Activated naive CD8-positive, alpha-beta T cell treated with anti-CD3 and anti-CD28 coated beads for 36 hours (primary cell): ENCODE measurements at regions not wholly inside any gene's neighbourhood (a gene's known extent, or its start where the extent isn't known, plus 50 kb on each side); places are given as distances from the start of the nearest gene placed in this dataset.

Experiments
- DNase-seq: peaks from one replicate; pipeline ENCODE4 v3.0.0; 2021
- H3K27ac Mint-ChIP-seq: one replicate; pipeline ENCODE4 v1.8.0; 2022; ENCODE audit warnings: mild to moderate bottlenecking, moderate library complexity, mixed read lengths
- H3K27me3 Mint-ChIP-seq: one replicate; pipeline ENCODE4 v1.8.0; 2022; ENCODE audit warnings: mild to moderate bottlenecking, mixed read lengths
- H3K36me3 Mint-ChIP-seq: one replicate; pipeline ENCODE4 v1.8.0; 2021; ENCODE audit warnings: mild to moderate bottlenecking, mixed read lengths
- H3K4me1 Mint-ChIP-seq: one replicate; pipeline ENCODE4 v1.8.0; 2021; ENCODE audit warnings: mixed read lengths
- H3K4me3 Mint-ChIP-seq: one replicate; pipeline ENCODE4 v1.8.0; 2022; ENCODE audit warnings: mild to moderate bottlenecking, moderate library complexity, mixed read lengths
- H3K9me3 Mint-ChIP-seq: one replicate; pipeline ENCODE4 v1.8.0; 2022; ENCODE audit warnings: mixed read lengths

GRCh38 chr17:12256380-12256995 lies 235.8 kb downstream of the MAP2K4 start:
- H3K27ac Mint-ChIP-seq, result no peak overlapping the region
- no peaks in the 10 kb centered on the region for H3K9me3 Mint-ChIP-seq
- H3K27me3 Mint-ChIP-seq, result peaks cover 10% of the 10 kb centered on the region
- H3K36me3 Mint-ChIP-seq, result no peaks in the 10 kb centered on the region
- H3K4me3 Mint-ChIP-seq, result no peak overlapping the region
- DNase-seq, result peak; percentile 3
- H3K4me1 Mint-ChIP-seq, result no peaks in the 10 kb centered on the region

DNA sequence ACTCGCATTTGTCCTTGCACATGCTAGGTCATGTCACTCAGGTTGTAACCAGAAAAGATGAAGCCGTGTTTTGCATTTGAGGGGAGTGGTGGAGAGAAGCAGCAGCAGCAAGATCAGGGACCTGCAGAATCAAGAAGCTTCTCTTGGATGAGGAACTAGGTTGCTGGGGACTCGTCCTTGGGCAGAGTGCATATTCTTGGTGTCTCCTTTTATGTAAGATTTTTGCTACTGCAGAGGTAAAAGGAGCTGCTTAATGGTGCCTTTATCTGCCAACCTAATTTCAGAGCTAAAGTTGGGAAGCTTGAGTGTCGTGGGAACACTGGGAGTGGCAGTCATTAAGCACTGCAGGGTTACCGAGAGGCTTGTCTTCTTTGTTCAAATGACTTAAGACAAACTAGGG lies 236.5 kb downstream of the MAP2K4 start:
- Mint-ChIP-seq H3K27me3 (peaks cover 8% of the 10 kb centered on the region), H3K4me3 (no peak overlapping the region), H3K4me1 (no peaks in the 10 kb centered on the region), H3K36me3 (no peaks in the 10 kb centered on the region), H3K9me3 (peaks cover 2% of the 10 kb centered on the region), H3K27ac (no peak overlapping the region)
- no peak for DNase-seq

DNA sequence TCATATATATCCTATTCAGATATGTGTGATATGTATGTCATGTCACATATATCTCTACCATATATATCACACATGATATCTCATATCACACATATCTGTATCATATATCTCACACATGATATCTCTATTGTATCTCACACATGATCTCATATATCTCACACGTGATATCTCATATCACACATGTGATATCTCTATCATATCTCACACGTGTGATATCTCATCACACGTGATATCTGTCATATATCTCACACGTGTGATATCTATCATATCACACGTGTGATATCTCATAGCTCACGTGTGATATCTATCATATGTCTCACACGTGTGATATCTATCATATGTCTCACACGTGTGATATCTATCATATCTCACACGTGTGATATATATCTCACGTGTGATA lies 240.7 kb downstream of the MAP2K4 start:
- Mint-ChIP-seq H3K27ac (no peak overlapping the region), H3K4me3 (no peak overlapping the region), H3K36me3 (no peaks in the 10 kb centered on the region), H3K9me3 (peaks cover 3% of the 10 kb centered on the region), H3K27me3 (peaks cover 4% of the 10 kb centered on the region), H3K4me1 (no peaks in the 10 kb centered on the region)
- no peak for DNase-seq

DNA sequence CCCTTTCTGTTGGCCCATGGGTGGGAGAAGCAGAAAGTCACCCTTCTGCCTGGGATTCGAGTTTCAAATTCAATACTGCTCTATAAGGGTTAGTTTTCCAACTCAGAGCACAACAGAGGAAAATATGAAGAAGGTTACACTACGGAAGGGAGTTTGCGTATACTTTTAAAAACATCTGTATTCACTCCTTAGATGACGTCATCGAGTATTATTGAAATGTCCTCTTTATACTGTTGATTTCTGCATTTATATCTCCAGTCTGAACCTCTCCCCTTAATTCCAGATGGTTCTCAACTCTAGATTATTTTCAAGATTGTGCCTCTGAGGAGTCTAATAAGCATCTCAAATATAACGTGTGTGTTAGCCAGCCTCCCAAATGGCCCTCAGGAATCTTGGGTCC lies 249.1 kb downstream of the MAP2K4 start:
- no peaks in the 10 kb centered on the region for H3K4me1 Mint-ChIP-seq
- peaks cover 9% of the 10 kb centered on the region for H3K9me3 Mint-ChIP-seq
- peaks cover 1% of the 10 kb centered on the region for H3K36me3 Mint-ChIP-seq
- no peak for DNase-seq
- no peak overlapping the region for H3K4me3 Mint-ChIP-seq
- no peak overlapping the region for H3K27ac Mint-ChIP-seq
- H3K27me3 Mint-ChIP-seq, result no peaks in the 10 kb centered on the region

DNA sequence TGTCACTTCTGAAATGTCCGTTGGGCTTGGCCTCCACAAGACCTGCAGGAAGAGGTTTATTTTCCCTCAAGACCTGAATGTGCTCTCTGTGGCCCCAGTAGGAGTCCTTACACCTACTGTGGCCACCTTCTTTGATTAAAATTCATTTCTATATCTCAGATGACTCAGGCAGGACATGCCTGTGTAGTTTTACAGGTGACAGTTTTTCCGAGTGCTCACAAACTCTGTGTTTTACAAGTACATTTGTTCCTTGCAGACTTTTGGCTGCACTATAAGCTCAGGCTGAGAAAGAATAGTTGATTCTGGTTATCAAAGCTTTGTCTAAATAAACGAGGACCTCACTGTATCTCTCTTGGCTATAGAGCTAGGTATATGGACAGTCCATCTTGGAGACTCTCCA lies 257.1 kb downstream of the MAP2K4 start:
- H3K36me3 Mint-ChIP-seq, result peaks cover 1% of the 10 kb centered on the region
- H3K27ac Mint-ChIP-seq, result no peak overlapping the region
- peaks cover 6% of the 10 kb centered on the region for H3K9me3 Mint-ChIP-seq
- H3K4me1 Mint-ChIP-seq, result no peaks in the 10 kb centered on the region
- no peak for DNase-seq
- H3K4me3 Mint-ChIP-seq, result no peak overlapping the region
- peaks cover 3% of the 10 kb centered on the region for H3K27me3 Mint-ChIP-seq

GRCh38 chr17:12282056-12282455 lies 261.4 kb downstream of the MAP2K4 start:
- no peak for DNase-seq
- no peaks in the 10 kb centered on the region for H3K27me3 Mint-ChIP-seq
- no peak overlapping the region for H3K4me3 Mint-ChIP-seq
- H3K4me1 Mint-ChIP-seq, result no peaks in the 10 kb centered on the region
- no peaks in the 10 kb centered on the region for H3K9me3 Mint-ChIP-seq
- H3K27ac Mint-ChIP-seq, result no peak overlapping the region
- no peaks in the 10 kb centered on the region for H3K36me3 Mint-ChIP-seq

- H3K27ac Mint-ChIP-seq, result no peak overlapping the region
- H3K27me3 Mint-ChIP-seq, result peaks cover 3% of the 10 kb centered on the region
- no peak overlapping the region for H3K4me3 Mint-ChIP-seq
- no peaks in the 10 kb centered on the region for H3K9me3 Mint-ChIP-seq
- DNase-seq, result no peak
- no peaks in the 10 kb centered on the region for H3K4me1 Mint-ChIP-seq
- H3K36me3 Mint-ChIP-seq, result no peaks in the 10 kb centered on the region
Measured at GRCh38 chr17:12287953-12288352, 267.3 kb downstream of the MAP2K4 start.

DNA sequence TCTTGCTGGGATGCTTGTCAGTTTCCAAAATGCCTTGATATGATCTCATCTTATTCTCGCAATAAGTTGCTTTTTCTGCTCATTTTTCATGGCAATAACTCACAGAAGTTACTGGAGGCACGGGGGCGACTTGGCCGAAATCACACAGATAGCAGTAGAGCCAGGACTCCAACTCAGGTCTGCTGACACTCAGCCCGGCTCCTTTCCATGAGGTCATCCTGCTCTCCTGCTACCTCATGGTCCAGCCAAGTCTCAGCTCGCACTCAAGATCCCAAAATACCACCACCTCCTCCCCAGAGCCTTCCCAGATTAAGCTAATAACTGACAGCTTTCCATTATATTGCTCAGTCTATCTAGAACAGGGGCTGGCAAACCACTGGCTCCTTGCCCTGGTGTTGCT lies 269.5 kb downstream of the MAP2K4 start:
- no peak overlapping the region for H3K4me3 Mint-ChIP-seq
- H3K36me3 Mint-ChIP-seq, result no peaks in the 10 kb centered on the region
- DNase-seq, result no peak
- H3K4me1 Mint-ChIP-seq, result no peaks in the 10 kb centered on the region
- no peak overlapping the region for H3K27ac Mint-ChIP-seq
- peaks cover 3% of the 10 kb centered on the region for H3K27me3 Mint-ChIP-seq
- no peaks in the 10 kb centered on the region for H3K9me3 Mint-ChIP-seq

DNA sequence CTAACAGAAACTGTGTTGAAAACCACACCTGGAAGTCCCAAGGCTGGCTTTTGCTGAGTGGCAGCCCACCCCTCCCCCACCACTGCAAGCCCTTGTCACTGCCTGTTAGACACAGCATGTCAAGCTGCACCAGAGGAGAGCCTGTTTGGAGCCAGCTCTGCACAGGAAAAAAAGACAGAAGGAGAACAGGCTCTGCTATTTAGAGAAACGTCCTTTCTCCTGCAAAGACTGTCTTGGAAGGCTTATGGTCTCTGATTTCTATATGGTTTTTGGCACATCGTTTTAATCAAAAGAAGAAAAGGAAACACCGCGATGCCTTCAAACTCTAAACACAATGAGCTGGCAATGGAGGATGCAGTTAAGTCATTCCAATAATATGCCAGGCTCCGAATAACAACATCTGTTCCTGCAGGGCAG lies 275.5 kb downstream of the MAP2K4 start:
- no peaks in the 10 kb centered on the region for H3K27me3 Mint-ChIP-seq
- no peak for DNase-seq
- H3K4me1 Mint-ChIP-seq, result no peaks in the 10 kb centered on the region
- no peak overlapping the region for H3K4me3 Mint-ChIP-seq
- H3K36me3 Mint-ChIP-seq, result no peaks in the 10 kb centered on the region
- H3K9me3 Mint-ChIP-seq, result no peaks in the 10 kb centered on the region
- no peak overlapping the region for H3K27ac Mint-ChIP-seq

DNA sequence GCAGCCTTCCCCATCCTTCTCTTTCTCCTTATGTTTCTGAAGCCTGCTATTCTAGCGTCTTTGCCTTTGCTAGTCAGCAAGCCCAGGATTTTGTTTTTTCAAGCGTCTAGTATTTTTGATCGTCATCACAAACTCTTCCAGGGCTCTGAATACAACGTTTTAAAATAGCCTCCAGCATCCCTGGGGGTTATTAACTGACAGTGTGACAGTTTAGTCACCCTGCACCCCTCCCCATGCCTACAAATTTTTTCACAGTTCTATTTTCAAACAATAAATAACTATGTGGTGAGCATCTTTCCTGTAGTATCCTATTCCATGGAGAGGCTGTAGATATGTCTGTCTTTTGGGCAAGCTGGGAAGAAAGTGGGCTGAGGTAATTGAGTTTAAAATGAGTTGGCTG lies 280.9 kb downstream of the MAP2K4 start:
- no peak for DNase-seq
- Mint-ChIP-seq H3K9me3 (peaks cover 4% of the 10 kb centered on the region), H3K27me3 (no peaks in the 10 kb centered on the region), H3K4me1 (no peaks in the 10 kb centered on the region), H3K27ac (no peak overlapping the region), H3K36me3 (no peaks in the 10 kb centered on the region), H3K4me3 (no peak overlapping the region)

DNA sequence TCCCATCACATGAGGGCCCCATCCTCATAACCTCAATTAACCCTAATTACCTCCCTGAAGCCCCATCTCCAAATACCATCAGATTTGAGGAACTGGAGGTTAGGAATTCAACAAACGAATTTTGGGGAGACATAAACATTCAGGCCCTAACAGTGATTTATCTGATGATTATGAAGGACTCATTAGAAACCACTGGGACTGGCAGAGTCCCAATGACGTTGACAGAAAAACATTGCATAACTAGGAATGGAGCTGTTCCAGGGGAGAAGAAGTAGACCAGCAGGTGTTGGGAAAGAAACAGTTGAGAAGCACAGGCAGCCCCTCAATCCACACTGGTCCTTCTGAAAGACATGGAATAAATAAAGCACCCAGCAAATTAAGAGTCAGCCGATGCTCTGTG lies 282.0 kb downstream of the MAP2K4 start:
- H3K4me3 Mint-ChIP-seq, result no peak overlapping the region
- H3K27me3 Mint-ChIP-seq, result peaks cover 2% of the 10 kb centered on the region
- peaks cover 4% of the 10 kb centered on the region for H3K9me3 Mint-ChIP-seq
- no peaks in the 10 kb centered on the region for H3K36me3 Mint-ChIP-seq
- no peaks in the 10 kb centered on the region for H3K4me1 Mint-ChIP-seq
- no peak for DNase-seq
- no peak overlapping the region for H3K27ac Mint-ChIP-seq

DNA sequence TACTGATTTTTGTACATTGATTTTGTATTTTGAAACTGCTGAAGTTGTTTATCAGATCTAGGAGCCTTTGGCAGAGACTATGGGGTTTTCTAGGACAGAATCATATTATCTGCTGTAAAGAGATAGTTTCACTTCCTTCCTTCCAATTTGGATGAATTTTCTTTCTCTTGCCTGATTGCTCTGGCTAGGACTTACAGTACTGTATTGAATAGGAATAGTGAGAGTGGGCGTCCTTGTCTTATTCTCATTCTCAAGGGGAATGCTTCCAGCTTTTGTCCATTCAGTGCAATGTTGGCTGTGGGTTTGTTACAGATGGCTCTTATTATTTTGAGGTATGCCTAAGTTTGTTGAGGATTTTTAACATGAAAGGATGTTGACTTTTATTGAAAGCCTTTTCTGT lies 290.1 kb downstream of the MAP2K4 start:
- Mint-ChIP-seq H3K36me3 (no peaks in the 10 kb centered on the region), H3K27me3 (peaks cover 3% of the 10 kb centered on the region), H3K4me3 (no peak overlapping the region), H3K9me3 (peaks cover 31% of the 10 kb centered on the region), H3K4me1 (no peaks in the 10 kb centered on the region), H3K27ac (no peak overlapping the region)
- no peak for DNase-seq

- no peaks in the 10 kb centered on the region for H3K4me1 Mint-ChIP-seq
- no peak overlapping the region for H3K27ac Mint-ChIP-seq
- no peaks in the 10 kb centered on the region for H3K36me3 Mint-ChIP-seq
- H3K4me3 Mint-ChIP-seq, result no peak overlapping the region
- peaks cover 30% of the 10 kb centered on the region for H3K9me3 Mint-ChIP-seq
- peaks cover 1% of the 10 kb centered on the region for H3K27me3 Mint-ChIP-seq
- no peak for DNase-seq
Measured at GRCh38 chr17:12312692-12313091, 292.0 kb downstream of the MAP2K4 start.

- Mint-ChIP-seq H3K4me3 (no peak overlapping the region), H3K27ac (no peak overlapping the region), H3K9me3 (peaks cover 28% of the 10 kb centered on the region), H3K36me3 (no peaks in the 10 kb centered on the region), H3K4me1 (no peaks in the 10 kb centered on the region), H3K27me3 (no peaks in the 10 kb centered on the region)
- DNase-seq, result no peak
Measured at GRCh38 chr17:12313786-12314185, 293.1 kb downstream of the MAP2K4 start.

GRCh38 chr17:12316021-12316420 lies 295.3 kb downstream of the MAP2K4 start:
- Mint-ChIP-seq H3K4me1 (no peaks in the 10 kb centered on the region), H3K9me3 (peaks cover 28% of the 10 kb centered on the region)

GRCh38 chr17:12318571-12319266 lies 298.0 kb downstream of the MAP2K4 start:
- no peak for DNase-seq
- peaks cover 8% of the 10 kb centered on the region for H3K9me3 Mint-ChIP-seq
- H3K4me1 Mint-ChIP-seq, result no peaks in the 10 kb centered on the region
- H3K27me3 Mint-ChIP-seq, result no peaks in the 10 kb centered on the region
- no peaks in the 10 kb centered on the region for H3K36me3 Mint-ChIP-seq
- H3K27ac Mint-ChIP-seq, result no peak overlapping the region
- no peak overlapping the region for H3K4me3 Mint-ChIP-seq

More at GRCh38 chr17:12316021-12316420, 295.3 kb downstream of the MAP2K4 start:
- no peak for DNase-seq
- H3K27me3 Mint-ChIP-seq, result no peaks in the 10 kb centered on the region
- H3K4me3 Mint-ChIP-seq, result no peak overlapping the region
- H3K36me3 Mint-ChIP-seq, result no peaks in the 10 kb centered on the region
- no peak overlapping the region for H3K27ac Mint-ChIP-seq
